ENCODE measurements at regions not wholly inside any gene's neighbourhood (a gene's known extent, or its start where the extent isn't known, plus 50 kb on each side); places are given as distances from the start of the nearest gene placed in this dataset.

DNA sequence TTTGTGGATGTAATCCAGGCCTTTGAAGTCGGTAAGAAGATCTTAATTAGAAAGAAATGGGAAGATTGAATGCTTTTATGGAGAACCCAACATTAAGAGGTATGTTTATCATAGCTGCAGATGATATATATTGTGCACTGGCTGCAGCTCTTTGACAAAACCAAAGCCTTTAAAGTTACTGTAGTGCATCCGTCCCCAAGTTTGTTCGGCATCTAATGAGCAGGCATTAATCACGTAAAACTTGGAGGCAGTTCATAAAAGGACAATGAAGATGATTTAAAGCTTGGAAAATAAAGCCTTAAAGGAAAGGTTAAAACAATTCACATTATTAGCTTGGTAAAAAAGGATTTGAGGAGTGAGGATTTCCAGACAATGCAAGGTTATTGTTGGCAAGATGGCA is 150.8 kb upstream of the ARX start:
- H3K27ac ChIP-seq (ENCODE audit: low read depth in 1 of 2, low read length in 1 of 2) = no peak overlapping the region
- H3K4me3 ChIP-seq = no peak overlapping the region
- no peak overlapping the region for H3K9ac ChIP-seq (ENCODE audit: insufficient read depth in 1 of 2, low read length in 2 of 2)
- WGBS, 2 donors = 61 to 80% methylated on average over 4 of the region's 4 CpGs
- H3K9me3 ChIP-seq (ENCODE audit: control insufficient read depth in 4 of 4, insufficient read depth in 3 of 4, low read length in 3 of 4) = no peaks in the 10 kb centered on the region
- H3K27me3 ChIP-seq (ENCODE audit: control insufficient read depth in 3 of 3, insufficient read depth in 3 of 3, low read length in 2 of 3) = peaks cover 4 to 16% (median 8%) of the 10 kb centered on the region in 3 donors
- DNase-seq = no peak
- TF ChIP-seq, protein P1, sequence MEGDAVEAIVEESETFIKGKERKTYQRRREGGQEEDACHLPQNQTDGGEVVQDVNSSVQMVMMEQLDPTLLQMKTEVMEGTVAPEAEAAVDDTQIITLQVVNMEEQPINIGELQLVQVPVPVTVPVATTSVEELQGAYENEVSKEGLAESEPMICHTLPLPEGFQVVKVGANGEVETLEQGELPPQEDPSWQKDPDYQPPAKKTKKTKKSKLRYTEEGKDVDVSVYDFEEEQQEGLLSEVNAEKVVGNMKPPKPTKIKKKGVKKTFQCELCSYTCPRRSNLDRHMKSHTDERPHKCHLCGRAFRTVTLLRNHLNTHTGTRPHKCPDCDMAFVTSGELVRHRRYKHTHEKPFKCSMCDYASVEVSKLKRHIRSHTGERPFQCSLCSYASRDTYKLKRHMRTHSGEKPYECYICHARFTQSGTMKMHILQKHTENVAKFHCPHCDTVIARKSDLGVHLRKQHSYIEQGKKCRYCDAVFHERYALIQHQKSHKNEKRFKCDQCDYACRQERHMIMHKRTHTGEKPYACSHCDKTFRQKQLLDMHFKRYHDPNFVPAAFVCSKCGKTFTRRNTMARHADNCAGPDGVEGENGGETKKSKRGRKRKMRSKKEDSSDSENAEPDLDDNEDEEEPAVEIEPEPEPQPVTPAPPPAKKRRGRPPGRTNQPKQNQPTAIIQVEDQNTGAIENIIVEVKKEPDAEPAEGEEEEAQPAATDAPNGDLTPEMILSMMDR (IDR thresholded peaks at IDR 0.05; ENCODE audit: control extremely low read depth, extremely low read depth) = no peak
- no peaks in the 10 kb centered on the region for H3K36me3 ChIP-seq (ENCODE audit: control insufficient read depth in 4 of 4, insufficient read depth in 4 of 4, low read length in 4 of 4)
- no peak for ATAC-seq (ENCODE audit: insufficient read depth, low FRiP score)
- no peaks in the 10 kb centered on the region for H3K4me1 ChIP-seq (ENCODE audit: control insufficient read depth in 5 of 5, insufficient read depth in 5 of 5, low read length in 5 of 5)

DNA sequence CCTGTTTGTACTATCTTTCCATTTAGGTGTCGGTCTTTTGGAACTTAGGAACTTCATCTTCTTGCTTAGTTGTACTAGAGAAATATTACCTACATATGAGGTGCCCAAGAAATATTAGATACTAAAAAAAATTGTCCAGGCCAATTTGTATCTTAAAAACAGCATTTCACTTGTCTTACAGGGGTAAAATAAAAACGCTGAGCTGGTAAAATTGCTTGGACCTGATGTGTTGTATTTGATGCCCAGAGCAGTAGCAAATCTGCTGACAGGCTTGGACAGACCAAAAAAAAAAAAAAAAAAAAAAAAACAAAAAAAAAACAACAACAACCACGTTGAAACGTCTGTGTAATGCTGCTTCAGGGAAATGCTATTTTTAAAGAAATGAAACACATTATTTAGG is 150.4 kb upstream of the ARX start:
- no peak overlapping the region for H3K4me3 ChIP-seq
- no peak overlapping the region for H3K9ac ChIP-seq (ENCODE audit: insufficient read depth in 1 of 2, low read length in 2 of 2)
- H3K27me3 ChIP-seq (ENCODE audit: control insufficient read depth in 3 of 3, insufficient read depth in 3 of 3, low read length in 2 of 3) = peaks cover 4 to 16% (median 8%) of the 10 kb centered on the region in 3 donors
- 48 to 80% methylated on average over 4 of the region's 4 CpGs for WGBS, 2 donors
- ATAC-seq (ENCODE audit: insufficient read depth, low FRiP score) = no peak
- no peak overlapping the region for H3K27ac ChIP-seq (ENCODE audit: low read depth in 1 of 2, low read length in 1 of 2)
- H3K9me3 ChIP-seq (ENCODE audit: control insufficient read depth in 4 of 4, insufficient read depth in 3 of 4, low read length in 3 of 4) = no peaks in the 10 kb centered on the region
- no peak for DNase-seq
- H3K36me3 ChIP-seq (ENCODE audit: control insufficient read depth in 4 of 4, insufficient read depth in 4 of 4, low read length in 4 of 4) = no peaks in the 10 kb centered on the region
- H3K4me1 ChIP-seq (ENCODE audit: control insufficient read depth in 5 of 5, insufficient read depth in 5 of 5, low read length in 5 of 5) = no peaks in the 10 kb centered on the region
- TF ChIP-seq, protein P1 (IDR thresholded peaks at IDR 0.05; ENCODE audit: control extremely low read depth, extremely low read depth) = no peak

DNA sequence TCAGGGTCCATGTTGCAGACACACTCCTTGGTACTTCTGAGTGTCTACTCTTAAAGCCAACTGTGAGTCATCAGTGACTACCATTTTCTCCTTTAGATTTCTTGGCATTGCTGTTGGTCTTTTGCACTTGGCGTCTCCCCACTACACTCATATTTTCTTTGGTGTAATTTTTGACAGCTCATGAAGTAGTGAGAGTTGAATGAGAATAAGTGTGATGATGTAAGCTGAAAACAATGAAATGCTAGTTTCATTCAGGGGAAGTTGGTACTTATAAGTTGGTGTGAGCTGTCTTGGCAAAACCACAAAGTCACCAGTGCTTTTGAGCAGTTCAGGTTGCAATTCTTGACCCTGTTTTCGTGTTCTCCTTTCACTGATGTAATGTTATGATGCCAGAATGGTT is 142.9 kb upstream of the ARX start:
- 21 to 40% methylated on average over 2 of the region's 2 CpGs for WGBS, 2 donors
- H3K27me3 ChIP-seq (ENCODE audit: control insufficient read depth in 3 of 3, insufficient read depth in 3 of 3, low read length in 2 of 3) = peaks cover 0 to 8% (median 8%) of the 10 kb centered on the region in 3 donors
- H3K9me3 ChIP-seq (ENCODE audit: control insufficient read depth in 4 of 4, insufficient read depth in 3 of 4, low read length in 3 of 4) = no peaks in the 10 kb centered on the region
- H3K4me3 ChIP-seq = no peak overlapping the region
- H3K27ac ChIP-seq (ENCODE audit: low read depth in 1 of 2, low read length in 1 of 2) = no peak overlapping the region
- ATAC-seq (ENCODE audit: insufficient read depth, low FRiP score) = no peak
- no peaks in the 10 kb centered on the region for H3K4me1 ChIP-seq (ENCODE audit: control insufficient read depth in 5 of 5, insufficient read depth in 5 of 5, low read length in 5 of 5)
- DNase-seq = no peak
- H3K9ac ChIP-seq (ENCODE audit: insufficient read depth in 1 of 2, low read length in 2 of 2) = no peak overlapping the region
- TF ChIP-seq, protein P1 (IDR thresholded peaks at IDR 0.05; ENCODE audit: control extremely low read depth, extremely low read depth) = no peak
- no peaks in the 10 kb centered on the region for H3K36me3 ChIP-seq (ENCODE audit: control insufficient read depth in 4 of 4, insufficient read depth in 4 of 4, low read length in 4 of 4)

DNA sequence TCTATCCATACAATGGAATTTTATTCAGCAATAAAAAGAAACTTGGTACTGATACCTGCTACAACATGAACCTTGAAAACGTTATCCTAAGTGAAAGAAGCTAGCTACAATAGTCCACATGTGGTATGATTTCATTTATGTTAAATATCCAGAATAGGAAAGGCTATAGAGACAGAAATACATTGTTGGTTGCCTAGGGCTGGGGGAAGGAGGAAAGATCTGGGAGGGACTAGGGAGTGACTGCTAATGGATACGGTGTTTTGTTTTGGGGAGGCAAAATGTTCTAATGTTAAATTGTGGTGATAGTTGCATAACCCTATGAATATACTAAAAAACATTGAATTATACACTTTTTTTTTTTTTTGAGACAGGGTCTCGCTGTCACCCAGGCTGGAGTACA is 141.1 kb upstream of the ARX start:
- no peak overlapping the region for H3K4me3 ChIP-seq
- H3K27ac ChIP-seq (ENCODE audit: low read depth in 1 of 2, low read length in 1 of 2) = no peak overlapping the region
- H3K4me1 ChIP-seq (ENCODE audit: control insufficient read depth in 5 of 5, insufficient read depth in 5 of 5, low read length in 5 of 5) = no peaks in the 10 kb centered on the region
- no peaks in the 10 kb centered on the region for H3K9me3 ChIP-seq (ENCODE audit: control insufficient read depth in 4 of 4, insufficient read depth in 3 of 4, low read length in 3 of 4)
- 71 to 98% methylated on average over 3 of the region's 3 CpGs for WGBS, 2 donors
- H3K27me3 ChIP-seq (ENCODE audit: control insufficient read depth in 3 of 3, insufficient read depth in 3 of 3, low read length in 2 of 3) = peaks cover 0 to 10% (median 8%) of the 10 kb centered on the region in 3 donors
- ATAC-seq (ENCODE audit: insufficient read depth, low FRiP score) (no peak), DNase-seq (no peak)
- TF ChIP-seq, protein P1 (IDR thresholded peaks at IDR 0.05; ENCODE audit: control extremely low read depth, extremely low read depth) = no peak
- H3K36me3 ChIP-seq (ENCODE audit: control insufficient read depth in 4 of 4, insufficient read depth in 4 of 4, low read length in 4 of 4) = no peaks in the 10 kb centered on the region
- no peak overlapping the region for H3K9ac ChIP-seq (ENCODE audit: insufficient read depth in 1 of 2, low read length in 2 of 2)

All from lung (tissue), 11 donors.